Cerebellar cortex (tissue), 1 donor: ENCODE measurements at regions not wholly inside any gene's neighbourhood (a gene's known extent, or its start where the extent isn't known, plus 50 kb on each side); places are given as distances from the start of the nearest gene placed in this dataset.

Experiments used
- DNase-seq: peaks from one replicate; pipeline ENCODE4 v3.0.0-alpha.2; 2015; ENCODE audit warnings: low spot score

DNA sequence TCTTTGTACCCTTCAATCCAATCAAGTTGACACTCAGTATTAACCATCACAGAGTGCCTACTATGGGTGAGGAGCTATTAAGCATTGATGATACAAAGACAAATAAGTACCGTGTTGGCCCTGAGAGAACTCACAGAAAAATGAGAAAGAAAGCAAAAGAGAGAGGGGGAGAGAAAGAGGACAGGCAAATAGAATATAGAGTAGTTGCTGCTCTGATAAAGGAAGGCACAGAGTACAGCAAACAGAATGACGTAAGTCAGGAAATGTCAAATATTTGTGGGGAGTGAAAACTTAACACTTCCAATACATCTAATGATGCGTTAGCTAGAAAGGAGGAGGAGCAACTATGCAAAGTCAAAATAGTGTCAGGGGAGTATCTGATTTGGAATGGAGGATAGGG lies 320.6 kb upstream of the KCNH8 start:
- no peak for DNase-seq

DNA sequence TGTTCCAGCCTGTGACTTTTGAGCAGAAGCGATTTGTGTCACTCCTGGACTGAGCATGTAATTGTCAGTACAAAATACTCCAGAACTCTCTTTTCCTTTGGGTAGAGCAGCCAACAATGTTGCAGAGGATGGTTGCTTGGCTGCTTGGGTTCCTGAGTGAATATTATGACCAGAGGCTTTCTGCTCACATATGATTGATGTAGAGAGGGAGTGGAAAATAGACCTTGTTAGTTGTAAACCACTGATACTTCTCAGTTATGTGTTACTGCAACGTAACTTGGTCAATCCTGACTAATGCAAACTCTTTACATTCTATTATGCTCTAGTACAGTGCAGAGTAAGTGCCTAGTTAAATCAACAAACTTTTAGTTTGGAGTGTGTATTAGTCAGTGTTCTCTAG lies 322.6 kb upstream of the KCNH8 start:
- no peak for DNase-seq

DNA sequence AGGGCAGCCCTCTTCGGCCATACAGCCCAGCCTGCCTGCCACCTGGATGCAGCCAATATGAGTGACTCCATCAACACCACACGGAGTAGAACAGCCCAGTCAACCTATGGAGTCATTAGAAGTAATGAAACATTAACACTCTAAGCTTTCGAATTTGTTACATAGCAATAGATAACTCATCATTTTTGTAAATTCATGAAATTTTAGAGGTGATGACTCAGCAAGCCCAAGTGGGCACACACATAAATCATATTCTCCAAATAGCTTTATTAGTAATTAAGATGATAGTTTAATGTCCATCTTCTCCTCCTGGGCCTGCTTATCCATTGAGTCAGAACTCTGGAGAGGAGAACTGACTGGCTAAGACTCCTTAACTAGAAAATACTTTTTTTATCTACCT lies 335.0 kb upstream of the KCNH8 start:
- DNase-seq = no peak

DNA sequence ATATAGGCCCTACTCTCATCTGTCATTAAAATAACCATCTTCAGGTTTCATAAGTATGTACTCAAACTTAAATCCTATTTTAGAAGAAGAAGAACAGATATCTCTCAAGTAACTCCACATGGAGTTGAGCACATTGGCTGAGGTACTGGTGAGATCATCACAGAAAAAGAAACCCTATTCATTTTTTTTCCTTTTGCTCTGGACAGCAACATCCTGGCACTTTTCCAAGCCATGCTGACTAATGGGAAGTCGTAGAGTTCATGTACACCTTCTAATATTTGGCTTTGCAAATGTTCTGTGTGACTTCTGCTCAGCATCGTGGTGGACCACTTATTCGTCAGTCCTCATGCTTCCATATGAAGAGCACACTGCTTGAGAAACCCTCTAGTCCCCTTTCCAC lies 336.0 kb upstream of the KCNH8 start:
- no peak for DNase-seq

GRCh38 chr3:18810306-18810661 lies 338.0 kb upstream of the KCNH8 start:
- DNase-seq = no peak

GRCh38 chr3:18809640-18810305 lies 338.5 kb upstream of the KCNH8 start:
- no peak for DNase-seq

DNA sequence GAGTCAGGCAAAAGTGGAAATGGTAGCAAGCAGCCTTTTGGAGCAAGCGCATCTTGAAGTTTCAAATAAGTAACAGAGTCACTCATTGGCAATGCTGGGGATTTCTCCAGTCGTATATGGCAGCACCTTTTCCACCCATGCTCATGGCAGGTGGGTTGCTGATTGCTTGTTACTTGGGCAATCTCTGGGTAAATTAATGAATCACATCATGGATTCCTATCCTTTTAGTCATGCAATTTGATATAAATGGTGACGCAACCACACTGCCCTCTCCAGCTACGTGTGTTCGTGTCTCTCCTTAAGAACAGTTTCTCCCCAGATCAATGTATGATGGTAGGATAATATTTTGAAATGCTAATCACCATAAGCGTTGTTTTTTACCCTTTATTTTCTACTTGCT lies 339.9 kb upstream of the KCNH8 start:
- no peak for DNase-seq

GRCh38 chr3:18807593-18807992 lies 340.7 kb upstream of the KCNH8 start:
- no peak for DNase-seq

GRCh38 chr3:18806633-18807032 lies 341.7 kb upstream of the KCNH8 start:
- no peak for DNase-seq

DNA sequence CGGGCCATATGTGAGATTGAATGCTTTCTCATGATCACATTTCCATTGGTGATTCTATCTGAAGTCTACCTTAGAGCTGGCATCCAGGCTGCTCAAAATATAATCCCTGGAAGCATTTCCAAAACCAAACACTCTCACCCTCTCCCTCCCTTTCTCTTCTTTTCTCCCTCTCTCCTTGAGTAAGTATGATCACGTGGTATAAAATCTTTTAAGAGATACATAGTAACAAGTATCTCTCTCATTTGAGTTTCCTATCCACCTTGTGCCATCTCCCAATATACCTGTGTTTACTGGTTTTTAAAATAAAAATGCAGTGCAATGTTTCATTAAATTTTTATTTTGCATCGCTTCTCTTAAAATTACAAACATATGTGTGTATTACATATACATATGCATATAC lies 350.9 kb upstream of the KCNH8 start:
- no peak for DNase-seq

DNA sequence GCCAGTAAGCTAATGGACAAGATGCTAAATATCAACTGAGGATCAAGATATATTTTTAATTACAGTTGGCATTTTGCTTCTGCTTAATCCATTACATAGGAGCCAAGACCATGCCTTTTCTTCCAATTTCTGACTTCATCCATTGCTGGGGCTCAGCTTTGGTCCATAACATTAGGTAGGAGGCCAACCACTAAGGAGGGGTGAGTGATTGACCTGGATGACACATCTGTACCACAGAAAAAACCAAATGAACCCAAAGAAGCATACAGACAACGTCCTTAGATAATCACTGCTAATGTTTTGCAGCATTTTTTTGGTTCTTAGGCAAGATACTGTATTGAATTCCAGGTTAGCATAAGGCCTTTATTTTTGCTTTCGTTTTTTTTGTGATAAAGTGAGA lies 353.2 kb upstream of the KCNH8 start:
- no peak for DNase-seq

- no peak for DNase-seq
Observed at GRCh38 chr3:18791752-18792151, 356.6 kb upstream of the KCNH8 start.

DNA sequence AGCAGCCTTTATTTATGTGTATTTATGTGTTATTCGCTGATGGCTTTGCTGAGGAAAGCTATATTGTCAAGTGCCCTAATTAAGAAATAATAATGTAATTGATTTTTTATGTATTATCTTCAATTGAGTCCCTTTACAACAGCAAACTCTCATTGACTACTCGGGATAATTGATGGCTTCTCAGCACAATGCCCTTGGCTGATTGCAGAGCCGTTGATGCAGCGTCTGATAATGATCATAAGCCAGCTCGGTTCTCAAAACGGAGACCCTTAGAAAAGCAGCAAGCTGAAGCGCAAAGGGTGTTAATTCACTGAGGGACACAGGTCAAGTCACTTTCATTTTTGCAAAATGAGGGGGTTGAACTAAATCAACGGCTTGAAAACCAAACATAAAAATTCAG lies 357.1 kb upstream of the KCNH8 start:
- DNase-seq = no peak

DNA sequence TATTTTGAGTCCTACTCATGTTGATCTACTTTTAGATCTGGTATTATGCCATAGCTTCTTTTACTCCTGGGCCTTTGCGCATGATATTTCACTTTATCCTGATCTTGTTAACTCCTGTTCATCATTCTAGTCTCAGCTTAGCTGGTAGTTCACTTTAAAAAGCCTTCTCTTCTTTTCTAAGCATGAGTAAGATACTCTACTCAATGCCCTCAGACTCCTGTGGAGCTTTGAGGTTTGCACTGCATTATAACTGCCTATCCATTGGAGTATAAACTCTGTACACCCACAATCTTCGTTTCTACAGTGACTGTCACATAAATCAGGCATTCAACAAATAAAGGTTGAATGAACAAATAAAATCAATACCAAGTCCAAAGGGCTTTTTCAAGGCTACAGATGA lies 357.9 kb upstream of the KCNH8 start:
- no peak for DNase-seq

DNA sequence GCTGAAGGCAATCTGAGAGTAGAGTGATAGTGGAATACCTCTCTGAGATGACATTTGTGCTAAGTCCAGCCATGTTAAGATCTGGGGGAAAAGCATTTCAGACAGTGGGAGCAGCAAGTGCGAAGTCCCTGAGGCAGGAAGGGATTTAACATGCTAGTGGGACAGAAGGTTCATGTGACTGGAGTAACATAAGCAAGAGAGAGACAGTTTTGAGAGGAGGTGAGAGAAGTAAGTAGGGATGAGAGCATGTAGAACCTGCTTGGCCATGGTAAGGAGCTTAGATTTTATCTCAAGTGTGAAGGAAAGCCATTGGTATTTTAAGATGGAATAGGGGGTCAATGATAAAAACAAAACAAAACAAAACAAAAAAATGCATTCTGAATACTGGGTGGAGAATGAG lies 358.6 kb upstream of the KCNH8 start:
- no peak for DNase-seq

DNA sequence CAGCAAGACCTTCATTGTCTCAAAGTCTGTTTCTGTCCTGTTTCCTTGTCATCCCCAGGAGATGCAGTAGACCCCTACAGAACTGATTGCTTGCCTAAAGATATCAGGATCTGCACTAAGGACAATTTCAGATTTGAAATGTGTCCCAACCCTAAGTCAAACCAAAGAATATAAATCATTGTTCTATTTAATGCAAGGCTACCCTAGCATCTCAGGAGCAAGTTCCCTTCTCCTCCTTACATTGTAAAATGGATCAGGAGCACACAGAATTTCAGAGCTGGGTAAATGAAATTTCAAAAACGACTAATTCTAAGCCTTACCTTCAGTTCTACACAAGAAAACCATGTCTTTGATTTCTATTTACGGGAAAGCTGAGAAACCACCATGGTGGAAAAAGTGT lies 360.9 kb upstream of the KCNH8 start:
- no peak for DNase-seq

DNA sequence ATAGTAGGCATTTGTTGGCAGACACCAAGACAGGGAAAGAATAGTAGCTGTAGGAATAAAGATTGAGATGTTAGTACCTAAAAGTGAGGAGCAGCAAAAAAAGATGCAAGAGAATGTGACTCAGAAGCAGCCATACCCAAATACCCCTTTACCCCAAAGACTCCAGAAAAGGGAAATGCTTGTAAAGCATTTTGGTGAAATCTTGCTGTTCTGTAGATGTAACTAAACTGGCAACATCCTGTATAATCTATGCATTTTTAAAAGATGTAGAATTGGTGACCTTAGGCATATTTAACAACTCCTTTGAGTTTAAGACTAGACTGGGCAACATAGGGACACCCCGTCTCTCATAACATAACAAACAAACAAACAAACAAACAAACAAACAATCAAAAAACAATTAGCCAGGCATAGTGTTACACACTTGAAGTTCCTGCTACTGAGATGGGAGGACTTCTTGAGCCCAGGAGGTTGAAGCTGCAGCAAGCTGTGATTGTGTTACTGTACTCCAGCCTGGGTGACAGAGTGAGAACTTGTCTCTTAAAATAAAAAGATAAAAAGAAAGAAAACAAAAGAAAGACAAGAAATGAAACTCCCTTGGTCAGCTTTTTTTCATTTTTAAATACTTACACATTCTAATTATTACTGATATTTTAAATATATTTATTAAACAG lies 361.5 kb upstream of the KCNH8 start:
- DNase-seq = no peak

GRCh38 chr3:18782191-18782590 lies 357.1 kb upstream of the SATB1 start:
- DNase-seq = no peak

GRCh38 chr3:18780959-18781358 lies 355.8 kb upstream of the SATB1 start:
- DNase-seq = no peak

GRCh38 chr3:18779704-18780103 lies 354.6 kb upstream of the SATB1 start:
- DNase-seq = no peak

DNA sequence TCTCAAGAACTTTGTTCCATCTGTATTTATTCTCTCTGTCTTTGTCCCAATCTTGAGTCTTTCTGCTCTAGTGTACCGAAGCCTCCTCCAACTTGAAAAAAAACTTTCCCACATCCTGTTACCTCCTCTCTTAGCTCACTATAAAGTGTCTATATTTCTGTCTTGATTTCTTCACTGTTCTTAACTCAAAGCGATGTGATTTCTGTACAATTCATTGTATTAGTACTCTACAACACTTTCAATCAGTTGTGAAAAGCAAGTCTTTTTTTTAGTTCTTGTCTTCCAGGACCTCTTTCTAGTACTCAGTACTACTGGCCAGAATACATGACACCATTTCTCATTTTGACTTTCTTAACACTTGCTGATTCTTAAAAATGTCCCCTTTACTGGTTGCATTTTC lies 353.5 kb upstream of the SATB1 start:
- no peak for DNase-seq

GRCh38 chr3:18778094-18778493 lies 353.0 kb upstream of the SATB1 start:
- no peak for DNase-seq

- DNase-seq = no peak
Observed at GRCh38 chr3:18775501-18775900, 350.4 kb upstream of the SATB1 start.
